ENCODE measurements at regions not wholly inside any gene's neighbourhood (a gene's known extent, or its start where the extent isn't known, plus 50 kb on each side); places are given as distances from the start of the nearest gene placed in this dataset.

DNA sequence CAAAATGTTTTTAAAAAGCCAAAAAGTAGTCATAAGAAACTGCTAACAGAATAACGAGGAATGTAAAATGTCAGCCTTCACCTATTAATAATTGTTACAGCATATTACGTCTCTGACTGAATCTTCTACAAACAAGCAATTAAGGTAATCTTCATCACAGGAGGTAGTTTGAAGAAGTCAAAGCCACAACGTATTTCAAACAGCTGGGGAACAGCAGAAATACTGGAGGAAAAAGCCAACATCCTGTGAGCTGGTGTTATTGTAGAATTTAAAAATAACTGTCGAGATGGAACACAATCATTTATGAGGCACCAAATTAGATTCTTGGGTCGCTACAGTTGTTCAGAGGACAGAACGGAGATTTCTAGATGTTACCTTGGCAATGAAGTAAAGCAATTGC, 450.5 kb downstream of the AGTPBP1 start:
- Histone ChIP-seq H3K79me1 (ENCODE audit: low read length) (no peaks in the 10 kb centered on the region), H3K36me3 (ENCODE audit: control insufficient read depth, insufficient read depth, low read length) (no peaks in the 10 kb centered on the region), H2BK5ac (ENCODE audit: low read length) (no peak overlapping the region), H3K4me2 (ENCODE audit: low read length) (no peak overlapping the region), H3K4ac (ENCODE audit: low read depth, low read length) (no peak overlapping the region), H3K56ac (ENCODE audit: low read length) (no peak overlapping the region), H3K4me3 (ENCODE audit: low read length) (no peak overlapping the region), H3K27ac (ENCODE audit: low read depth, low read length) (no peak overlapping the region), H3K23ac (ENCODE audit: low read length) (no peak overlapping the region), H3K4me1 (ENCODE audit: control insufficient read depth, low read depth, low read length) (no peaks in the 10 kb centered on the region), H2BK15ac (replicated peaks; ENCODE audit: low read depth) (no peak overlapping the region), H3K27me3 (ENCODE audit: insufficient read depth, low read length, poor library complexity) (no peaks in the 10 kb centered on the region), H2BK120ac (ENCODE audit: low read depth, low read length) (no peak overlapping the region), H3K79me2 (ENCODE audit: control insufficient read depth, insufficient read depth, low read length) (no peaks in the 10 kb centered on the region), H4K8ac (ENCODE audit: low read depth, low read length) (no peak overlapping the region), H2AK5ac (ENCODE audit: low read length) (no peak overlapping the region), H3K18ac (ENCODE audit: low read length) (no peak overlapping the region), H4K5ac (ENCODE audit: low read length) (no peak overlapping the region), H3K9ac (ENCODE audit: low read length) (no peak overlapping the region)
- WGBS (ENCODE audit: extremely low coverage, insufficient coverage, low lambda C conversion rate), result no CpG with 5 or more reads among the region's 6 CpGs
- DNase-seq, result no peak

DNA sequence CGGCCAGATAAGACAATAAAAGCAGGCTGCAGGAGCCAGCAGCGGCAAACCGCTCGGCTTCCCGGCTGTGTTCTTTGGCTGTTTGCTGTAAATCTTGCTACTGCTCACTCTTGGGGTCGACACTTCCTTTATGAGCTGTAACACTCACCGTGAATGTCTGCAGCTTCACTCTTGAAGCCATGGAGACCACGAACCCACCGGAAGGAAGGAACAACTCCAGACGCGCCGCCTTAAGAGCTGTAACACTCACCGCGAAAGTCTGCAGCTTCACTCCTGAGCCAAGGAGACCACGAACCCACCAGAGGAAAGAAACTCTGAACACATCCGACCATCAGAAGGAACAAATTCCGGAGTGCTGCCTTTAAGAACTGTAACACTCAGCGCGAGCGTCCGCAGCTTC, 451.7 kb downstream of the AGTPBP1 start:
- Histone ChIP-seq H3K18ac (ENCODE audit: low read length) (no peak overlapping the region), H2BK120ac (ENCODE audit: low read depth, low read length) (no peak overlapping the region), H3K27me3 (ENCODE audit: insufficient read depth, low read length, poor library complexity) (no peaks in the 10 kb centered on the region), H3K56ac (ENCODE audit: low read length) (no peak overlapping the region), H2BK15ac (replicated peaks; ENCODE audit: low read depth) (no peak overlapping the region), H4K5ac (ENCODE audit: low read length) (no peak overlapping the region), H3K4me2 (ENCODE audit: low read length) (no peak overlapping the region), H3K4me3 (ENCODE audit: low read length) (no peak overlapping the region), H3K4ac (ENCODE audit: low read depth, low read length) (no peak overlapping the region), H4K8ac (ENCODE audit: low read depth, low read length) (no peak overlapping the region), H3K4me1 (ENCODE audit: control insufficient read depth, low read depth, low read length) (no peaks in the 10 kb centered on the region), H3K79me1 (ENCODE audit: low read length) (no peaks in the 10 kb centered on the region), H3K9ac (ENCODE audit: low read length) (no peak overlapping the region), H3K36me3 (ENCODE audit: control insufficient read depth, insufficient read depth, low read length) (no peaks in the 10 kb centered on the region), H3K27ac (ENCODE audit: low read depth, low read length) (no peak overlapping the region), H2BK5ac (ENCODE audit: low read length) (no peak overlapping the region), H3K23ac (ENCODE audit: low read length) (no peak overlapping the region), H3K79me2 (ENCODE audit: control insufficient read depth, insufficient read depth, low read length) (no peaks in the 10 kb centered on the region), H2AK5ac (ENCODE audit: low read length) (no peak overlapping the region)
- no CpG with 5 or more reads among the region's 21 CpGs for WGBS (ENCODE audit: extremely low coverage, insufficient coverage, low lambda C conversion rate)
- no peak for DNase-seq

DNA sequence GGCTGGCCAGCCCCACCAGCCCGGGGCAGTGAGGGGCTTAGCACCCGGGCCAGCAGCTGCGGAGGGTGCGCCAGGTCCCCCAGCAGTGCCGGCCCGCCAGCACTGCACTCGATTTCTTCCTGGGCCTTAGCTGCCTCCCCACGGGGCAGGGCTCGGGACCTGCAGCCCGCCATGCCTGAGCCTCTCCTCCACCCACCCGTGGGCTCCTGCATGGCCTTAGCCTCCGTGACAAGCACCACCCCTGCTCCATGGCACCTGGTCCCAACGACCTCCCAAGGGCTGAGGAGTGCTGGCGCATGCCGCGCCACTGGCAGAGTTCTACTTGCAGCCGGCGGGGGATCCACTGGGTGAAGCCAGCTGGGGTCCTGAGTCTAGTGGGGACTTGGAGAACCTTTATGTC, 452.6 kb downstream of the AGTPBP1 start:
- Histone ChIP-seq H2AK5ac (ENCODE audit: low read length) (no peak overlapping the region), H4K8ac (ENCODE audit: low read depth, low read length) (no peak overlapping the region), H3K4me1 (ENCODE audit: control insufficient read depth, low read depth, low read length) (no peaks in the 10 kb centered on the region), H4K5ac (ENCODE audit: low read length) (no peak overlapping the region), H3K4ac (ENCODE audit: low read depth, low read length) (no peak overlapping the region), H3K9ac (ENCODE audit: low read length) (no peak overlapping the region), H3K79me1 (ENCODE audit: low read length) (no peaks in the 10 kb centered on the region), H3K4me3 (ENCODE audit: low read length) (no peak overlapping the region), H3K36me3 (ENCODE audit: control insufficient read depth, insufficient read depth, low read length) (no peaks in the 10 kb centered on the region), H3K27me3 (ENCODE audit: insufficient read depth, low read length, poor library complexity) (no peaks in the 10 kb centered on the region), H3K4me2 (ENCODE audit: low read length) (no peak overlapping the region), H3K56ac (ENCODE audit: low read length) (no peak overlapping the region), H3K27ac (ENCODE audit: low read depth, low read length) (no peak overlapping the region), H2BK120ac (ENCODE audit: low read depth, low read length) (no peak overlapping the region), H3K18ac (ENCODE audit: low read length) (no peak overlapping the region), H2BK5ac (ENCODE audit: low read length) (no peak overlapping the region), H3K23ac (ENCODE audit: low read length) (no peak overlapping the region), H2BK15ac (replicated peaks; ENCODE audit: low read depth) (no peak overlapping the region), H3K79me2 (ENCODE audit: control insufficient read depth, insufficient read depth, low read length) (no peaks in the 10 kb centered on the region)
- WGBS (ENCODE audit: extremely low coverage, insufficient coverage, low lambda C conversion rate), result no CpG with 5 or more reads among the region's 18 CpGs
- DNase-seq, result no peak

DNA sequence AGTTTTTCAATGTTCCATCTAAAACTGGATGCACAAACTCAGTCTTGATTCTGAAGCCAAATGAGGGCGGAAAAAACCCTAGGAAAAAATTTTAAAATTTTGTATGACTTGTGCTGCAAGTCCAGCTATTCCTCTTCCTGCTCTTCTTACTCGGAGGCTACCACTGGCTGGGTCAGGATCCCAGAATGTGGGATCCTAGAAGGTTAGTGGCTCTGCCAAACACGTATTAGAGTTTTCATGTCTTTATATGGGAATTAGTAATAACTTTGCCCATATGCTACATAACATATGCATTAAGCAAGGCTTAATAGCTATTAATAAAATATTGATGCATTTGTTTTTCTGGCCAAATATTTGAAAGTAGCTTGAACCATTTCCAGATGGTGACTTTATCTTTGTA, 458.3 kb downstream of the AGTPBP1 start:
- no CpG with 5 or more reads among the region's 3 CpGs for WGBS (ENCODE audit: extremely low coverage, insufficient coverage, low lambda C conversion rate)
- no peaks in the 10 kb centered on the region for H3K4me1 ChIP-seq (ENCODE audit: control insufficient read depth, low read depth, low read length)

DNA sequence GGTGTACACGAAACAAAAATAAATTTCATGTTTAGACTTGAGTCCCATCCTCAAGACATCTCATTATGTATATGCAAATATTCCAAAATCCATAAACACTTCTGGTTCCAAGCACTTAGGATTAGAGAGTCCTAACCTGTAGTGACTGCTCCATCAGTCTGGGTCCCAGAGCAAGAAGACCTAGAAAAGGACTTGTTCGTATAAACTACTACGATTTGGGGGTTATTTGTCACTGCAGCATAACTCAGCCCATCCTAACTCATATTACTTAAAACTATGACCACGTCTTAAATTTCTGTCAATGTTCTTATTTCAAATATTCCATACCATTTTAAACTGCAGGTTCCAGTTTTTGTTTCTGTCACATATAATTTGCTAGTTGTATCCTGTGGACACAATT, 463.0 kb downstream of the AGTPBP1 start:
- no peak overlapping the region for H3K4ac ChIP-seq (ENCODE audit: low read depth, low read length)
- no peaks in the 10 kb centered on the region for H3K4me1 ChIP-seq (ENCODE audit: control insufficient read depth, low read depth, low read length)
- H3K4me2 ChIP-seq (ENCODE audit: low read length), result no peak overlapping the region
- no peak overlapping the region for H3K27ac ChIP-seq (ENCODE audit: low read depth, low read length)
- H3K4me3 ChIP-seq (ENCODE audit: low read length), result no peak overlapping the region
- no peaks in the 10 kb centered on the region for H3K79me1 ChIP-seq (ENCODE audit: low read length)
- no peak overlapping the region for H4K5ac ChIP-seq (ENCODE audit: low read length)
- H2BK15ac ChIP-seq (replicated peaks; ENCODE audit: low read depth), result no peak overlapping the region
- no peak for DNase-seq
- H3K56ac ChIP-seq (ENCODE audit: low read length), result no peak overlapping the region
- no peak overlapping the region for H2AK5ac ChIP-seq (ENCODE audit: low read length)
- no peak overlapping the region for H2BK5ac ChIP-seq (ENCODE audit: low read length)
- no peaks in the 10 kb centered on the region for H3K27me3 ChIP-seq (ENCODE audit: insufficient read depth, low read length, poor library complexity)
- no peak overlapping the region for H3K9ac ChIP-seq (ENCODE audit: low read length)
- no peak overlapping the region for H2BK120ac ChIP-seq (ENCODE audit: low read depth, low read length)
- H3K23ac ChIP-seq (ENCODE audit: low read length), result no peak overlapping the region
- no peaks in the 10 kb centered on the region for H3K79me2 ChIP-seq (ENCODE audit: control insufficient read depth, insufficient read depth, low read length)
- H3K36me3 ChIP-seq (ENCODE audit: control insufficient read depth, insufficient read depth, low read length), result no peaks in the 10 kb centered on the region
- H3K18ac ChIP-seq (ENCODE audit: low read length), result no peak overlapping the region
- H4K8ac ChIP-seq (ENCODE audit: low read depth, low read length), result no peak overlapping the region
- 100% methylated on average over 1 of the region's 4 CpGs for WGBS (ENCODE audit: extremely low coverage, insufficient coverage, low lambda C conversion rate)

More for the DNA sequence above, 458.3 kb downstream of the AGTPBP1 start:
- no peak overlapping the region for H3K4me2 ChIP-seq (ENCODE audit: low read length)
- no peak overlapping the region for H2BK120ac ChIP-seq (ENCODE audit: low read depth, low read length)
- no peaks in the 10 kb centered on the region for H3K79me1 ChIP-seq (ENCODE audit: low read length)
- DNase-seq, result no peak
- no peak overlapping the region for H3K9ac ChIP-seq (ENCODE audit: low read length)
- H3K4ac ChIP-seq (ENCODE audit: low read depth, low read length), result no peak overlapping the region
- H3K27me3 ChIP-seq (ENCODE audit: insufficient read depth, low read length, poor library complexity), result no peaks in the 10 kb centered on the region
- no peak overlapping the region for H4K8ac ChIP-seq (ENCODE audit: low read depth, low read length)
- H3K4me3 ChIP-seq (ENCODE audit: low read length), result no peak overlapping the region
- H3K18ac ChIP-seq (ENCODE audit: low read length), result no peak overlapping the region
- no peak overlapping the region for H3K23ac ChIP-seq (ENCODE audit: low read length)
- H2BK15ac ChIP-seq (replicated peaks; ENCODE audit: low read depth), result no peak overlapping the region
- no peaks in the 10 kb centered on the region for H3K79me2 ChIP-seq (ENCODE audit: control insufficient read depth, insufficient read depth, low read length)
- H3K27ac ChIP-seq (ENCODE audit: low read depth, low read length), result no peak overlapping the region
- H3K36me3 ChIP-seq (ENCODE audit: control insufficient read depth, insufficient read depth, low read length), result no peaks in the 10 kb centered on the region
- no peak overlapping the region for H2BK5ac ChIP-seq (ENCODE audit: low read length)
- H2AK5ac ChIP-seq (ENCODE audit: low read length), result no peak overlapping the region
- no peak overlapping the region for H4K5ac ChIP-seq (ENCODE audit: low read length)
- H3K56ac ChIP-seq (ENCODE audit: low read length), result no peak overlapping the region

DNA sequence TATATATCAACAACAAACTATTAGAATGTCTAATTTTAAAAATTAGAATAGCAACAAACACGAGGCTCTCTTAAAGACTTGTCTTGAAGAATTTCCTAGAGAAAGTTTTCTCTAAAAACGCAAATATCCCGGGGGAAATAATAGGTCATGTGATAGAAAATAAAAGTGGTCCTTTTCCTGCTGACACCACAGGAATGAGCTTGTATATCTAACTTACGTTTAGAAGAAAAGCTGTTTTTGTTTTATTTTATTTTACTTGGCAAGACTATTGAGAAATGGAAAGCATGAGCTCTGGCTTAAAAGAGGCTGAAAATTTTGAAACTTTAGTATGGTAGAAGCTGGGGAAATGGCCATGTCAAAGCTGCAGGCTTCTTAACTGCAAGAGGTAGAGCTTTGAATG, 465.0 kb downstream of the AGTPBP1 start:
- H3K79me1 ChIP-seq (ENCODE audit: low read length), result no peaks in the 10 kb centered on the region
- no peaks in the 10 kb centered on the region for H3K27me3 ChIP-seq (ENCODE audit: insufficient read depth, low read length, poor library complexity)
- no peak overlapping the region for H2BK15ac ChIP-seq (replicated peaks; ENCODE audit: low read depth)
- H3K27ac ChIP-seq (ENCODE audit: low read depth, low read length), result no peak overlapping the region
- no peak overlapping the region for H3K4me2 ChIP-seq (ENCODE audit: low read length)
- H4K5ac ChIP-seq (ENCODE audit: low read length), result no peak overlapping the region
- H2BK120ac ChIP-seq (ENCODE audit: low read depth, low read length), result no peak overlapping the region
- H3K79me2 ChIP-seq (ENCODE audit: control insufficient read depth, insufficient read depth, low read length), result no peaks in the 10 kb centered on the region
- no peak overlapping the region for H4K8ac ChIP-seq (ENCODE audit: low read depth, low read length)
- no peaks in the 10 kb centered on the region for H3K36me3 ChIP-seq (ENCODE audit: control insufficient read depth, insufficient read depth, low read length)
- WGBS (ENCODE audit: extremely low coverage, insufficient coverage, low lambda C conversion rate), result no CpG with 5 or more reads among the region's 4 CpGs
- H3K9ac ChIP-seq (ENCODE audit: low read length), result no peak overlapping the region
- H2BK5ac ChIP-seq (ENCODE audit: low read length), result no peak overlapping the region
- H3K18ac ChIP-seq (ENCODE audit: low read length), result no peak overlapping the region
- no peak for DNase-seq
- H3K4ac ChIP-seq (ENCODE audit: low read depth, low read length), result no peak overlapping the region
- no peaks in the 10 kb centered on the region for H3K4me1 ChIP-seq (ENCODE audit: control insufficient read depth, low read depth, low read length)
- no peak overlapping the region for H3K23ac ChIP-seq (ENCODE audit: low read length)
- H3K56ac ChIP-seq (ENCODE audit: low read length), result no peak overlapping the region
- no peak overlapping the region for H3K4me3 ChIP-seq (ENCODE audit: low read length)
- H2AK5ac ChIP-seq (ENCODE audit: low read length), result no peak overlapping the region
